Stimulated activated CD8-positive, alpha-beta memory T cell treated with anti-CD3 and anti-CD28 coated beads, Interleukin-2, amount 100 ng/mL, for 48 hours (primary cell): ENCODE measurements at regions not wholly inside any gene's neighbourhood (a gene's known extent, or its start where the extent isn't known, plus 50 kb on each side); places are given as distances from the start of the nearest gene placed in this dataset.
"Not testable (repeated sequence)": the region's sequence is repeated elsewhere in the genome, so short reads cannot be mapped to it uniquely, and the experiment has no call there.

Experiments
- DNase-seq, 2 donors: peaks; one replicate each; pipeline ENCODE4 v3.0.0-alpha.2; 2020; ENCODE audit warnings: low read depth in 2 of 2

GRCh38 chr9:26165426-26165825 is 487.2 kb upstream of the TUSC1 start:
- DNase-seq, result no peak

DNA sequence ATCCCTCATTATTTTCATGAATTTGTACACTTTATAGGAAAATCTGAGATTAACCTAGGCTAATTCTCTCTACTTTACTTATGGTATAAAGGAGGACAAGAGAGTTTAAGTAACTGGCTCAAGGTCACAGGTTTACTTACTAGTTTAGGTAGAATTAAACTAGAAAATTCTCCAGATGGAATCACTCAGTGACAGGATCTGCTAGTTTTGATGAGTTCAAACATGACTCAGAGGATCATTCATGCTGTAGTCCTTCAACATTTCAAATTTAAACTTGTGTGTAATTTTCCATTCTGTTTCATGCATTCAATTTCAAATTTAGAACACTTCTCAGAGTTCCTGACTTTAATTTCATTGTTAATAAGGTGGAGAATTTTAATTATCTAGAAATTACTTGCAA is 485.7 kb upstream of the TUSC1 start:
- DNase-seq, result no peak

DNA sequence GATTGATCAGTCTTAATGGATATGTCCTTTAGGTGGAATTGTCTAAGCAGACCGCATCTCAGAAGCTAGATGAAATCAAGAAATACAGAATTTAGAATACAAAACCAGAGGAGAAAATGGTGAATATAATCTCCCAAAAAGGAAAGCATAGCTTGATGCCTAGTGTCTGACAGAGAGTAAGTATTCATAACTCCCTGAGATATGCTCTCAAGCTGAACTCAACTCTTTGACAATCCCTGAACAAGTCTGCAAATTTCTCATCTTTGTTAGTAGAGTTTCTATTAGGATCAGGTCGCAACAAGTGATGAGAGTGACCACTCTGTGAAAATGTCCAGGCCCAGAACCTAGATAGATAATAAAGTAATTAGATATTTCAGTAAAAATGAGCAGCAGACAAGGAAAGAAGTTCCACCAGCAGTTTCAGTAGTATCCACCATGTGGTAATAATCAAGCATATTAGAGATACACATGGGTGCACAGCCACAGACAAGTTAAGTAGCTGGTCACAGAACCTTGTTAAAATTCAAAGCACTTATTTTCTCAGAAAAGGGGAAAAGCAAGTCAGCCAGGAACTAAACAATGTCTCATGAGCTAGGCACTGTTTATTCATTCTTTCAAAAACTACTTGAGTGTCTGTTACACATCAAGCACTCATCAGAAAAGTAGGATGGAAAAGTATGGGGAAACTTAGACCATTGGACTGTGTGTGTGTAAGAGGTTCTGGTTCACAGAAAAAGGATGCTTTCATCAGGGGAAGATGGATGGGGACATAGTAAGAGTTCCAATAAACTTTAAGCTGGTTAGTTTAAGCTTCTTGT is 481.5 kb upstream of the TUSC1 start:
- DNase-seq, result no peak

DNA sequence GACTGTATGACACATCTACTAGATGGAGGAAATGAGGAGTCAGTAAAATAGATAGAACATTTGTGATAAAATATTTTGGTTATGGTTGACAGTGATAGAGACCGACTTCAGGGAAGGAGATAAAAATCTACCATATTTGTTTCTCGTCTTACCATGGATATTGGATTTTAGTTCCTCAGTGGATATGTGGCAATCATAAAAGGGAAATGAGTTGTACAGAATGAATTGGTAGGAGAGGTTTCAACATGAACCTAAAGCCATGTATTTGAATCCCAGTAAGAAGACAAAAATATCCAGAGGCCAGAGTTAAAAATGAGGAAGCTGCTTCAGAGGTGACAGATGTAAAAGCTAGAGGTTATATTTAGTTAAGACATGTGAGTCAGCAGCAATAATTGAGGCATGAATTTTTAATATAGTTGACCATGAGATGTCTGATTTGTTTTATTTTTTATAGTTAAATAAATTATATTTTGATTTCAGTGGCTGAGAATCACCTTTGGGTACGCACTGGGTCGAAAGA is 480.4 kb upstream of the TUSC1 start:
- DNase-seq, result no peak

DNA sequence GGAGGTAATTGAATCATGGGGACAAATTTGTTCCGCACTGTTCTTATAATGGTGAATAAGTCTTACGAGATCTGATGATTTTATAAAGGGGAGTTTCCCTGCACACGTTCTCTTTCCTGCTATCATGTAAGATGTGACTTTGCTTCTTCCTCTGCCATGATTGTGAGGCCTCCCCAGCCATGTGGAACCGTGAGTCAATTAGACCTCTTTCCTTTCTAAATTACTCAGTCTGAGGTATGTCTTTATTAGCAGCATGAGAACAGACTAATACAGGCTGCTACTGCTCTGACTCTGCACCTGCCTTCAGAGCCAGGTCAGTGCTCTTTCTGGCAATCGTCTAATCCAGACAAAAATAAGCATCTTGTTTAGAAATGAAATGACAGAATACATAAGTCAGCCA is 479.2 kb upstream of the TUSC1 start:
- DNase-seq, result no peak

GRCh38 chr9:26152350-26152749 is 474.1 kb upstream of the TUSC1 start:
- DNase-seq, result no peak

GRCh38 chr9:26148128-26148527 is 469.9 kb upstream of the TUSC1 start:
- no peak for DNase-seq

GRCh38 chr9:26145938-26146337 is 467.7 kb upstream of the TUSC1 start:
- no peak for DNase-seq

DNA sequence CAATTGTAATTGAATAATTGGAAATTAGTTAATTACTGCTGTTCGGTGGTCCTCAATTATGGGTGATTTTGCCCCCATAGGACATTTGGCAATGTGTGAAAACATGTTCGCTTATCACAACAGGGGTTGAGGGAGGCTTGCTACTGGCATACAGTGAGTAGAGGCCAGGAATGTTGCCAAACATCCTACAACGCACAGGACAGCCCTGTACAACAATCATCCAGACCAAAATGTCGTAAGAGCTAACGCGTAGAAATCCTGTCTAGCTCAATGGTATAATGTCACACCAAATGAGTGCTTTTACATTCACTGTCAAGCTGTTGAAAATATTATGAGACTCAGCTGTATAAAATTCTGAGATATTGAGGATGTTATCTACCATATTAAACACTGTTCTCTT is 464.4 kb upstream of the TUSC1 start:
- no peak for DNase-seq

- DNase-seq, result no peak
These were observed 464.0 kb upstream of the TUSC1 start for GRCh38 chr9:26142201-26142600.

DNA sequence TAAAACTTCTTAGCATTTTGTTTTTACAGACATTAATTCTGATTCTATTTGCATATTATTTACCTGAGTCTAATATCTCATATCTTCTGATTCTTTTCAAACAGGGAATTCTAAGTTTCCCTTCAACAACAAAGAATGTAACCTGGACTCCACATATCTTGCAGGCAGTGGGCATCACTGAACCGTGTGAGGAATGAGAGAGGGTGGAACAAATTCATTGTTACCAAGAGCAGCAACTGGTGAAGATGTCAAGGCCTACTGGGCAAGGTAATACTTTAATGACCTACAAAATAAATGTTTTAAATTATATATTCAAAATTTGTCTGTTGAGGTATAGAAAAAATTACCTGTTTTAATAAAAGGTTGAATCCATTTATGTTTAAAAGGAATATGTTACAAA is 455.3 kb upstream of the TUSC1 start:
- no peak for DNase-seq

GRCh38 chr9:26132746-26133312 is 454.6 kb upstream of the TUSC1 start:
- no peak for DNase-seq

DNA sequence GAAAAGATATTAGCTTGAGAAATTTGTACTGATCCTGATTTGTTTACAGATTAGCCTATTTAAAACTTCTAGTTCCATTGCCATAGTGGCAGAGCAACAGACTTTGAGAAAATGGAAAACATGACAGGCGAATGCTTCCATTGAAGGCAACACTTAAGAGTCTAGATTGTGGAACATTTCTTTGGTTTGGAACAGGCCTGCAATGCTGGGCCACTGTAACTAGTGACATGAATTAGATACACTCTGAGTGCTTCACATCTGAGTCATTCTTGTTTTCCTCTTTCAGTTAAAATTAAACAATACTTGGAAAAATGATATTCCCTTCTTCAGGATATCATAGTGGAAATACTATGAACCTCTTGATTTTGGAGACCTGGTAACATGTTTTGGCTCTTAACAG is 453.6 kb upstream of the TUSC1 start:
- no peak for DNase-seq

- no peak for DNase-seq
These were observed 451.0 kb upstream of the TUSC1 start for GRCh38 chr9:26129217-26129616.

GRCh38 chr9:26125693-26126092 is 447.4 kb upstream of the TUSC1 start:
- DNase-seq, result no peak

DNA sequence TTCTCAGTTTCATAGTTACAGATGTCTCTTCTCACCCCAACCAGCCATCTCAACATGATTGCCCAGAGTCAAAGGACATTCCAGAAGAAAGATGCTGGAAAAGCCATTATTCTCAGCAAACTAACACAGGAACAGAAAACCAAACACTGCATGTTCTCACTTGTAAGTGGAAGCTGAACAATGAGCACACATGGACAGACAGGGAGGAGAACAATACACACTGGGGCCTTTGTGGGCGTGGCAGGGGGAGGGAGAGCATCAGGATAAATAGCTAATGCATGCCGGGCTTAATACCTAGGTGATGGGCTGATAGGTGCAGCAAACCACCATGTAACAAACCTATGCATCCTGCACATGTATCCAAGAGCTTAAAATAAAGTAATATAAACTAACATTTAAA is 437.8 kb upstream of the TUSC1 start:
- not testable (repeated sequence) for DNase-seq

- DNase-seq, result no peak
These were observed 434.5 kb upstream of the TUSC1 start for GRCh38 chr9:26112724-26113123.

DNA sequence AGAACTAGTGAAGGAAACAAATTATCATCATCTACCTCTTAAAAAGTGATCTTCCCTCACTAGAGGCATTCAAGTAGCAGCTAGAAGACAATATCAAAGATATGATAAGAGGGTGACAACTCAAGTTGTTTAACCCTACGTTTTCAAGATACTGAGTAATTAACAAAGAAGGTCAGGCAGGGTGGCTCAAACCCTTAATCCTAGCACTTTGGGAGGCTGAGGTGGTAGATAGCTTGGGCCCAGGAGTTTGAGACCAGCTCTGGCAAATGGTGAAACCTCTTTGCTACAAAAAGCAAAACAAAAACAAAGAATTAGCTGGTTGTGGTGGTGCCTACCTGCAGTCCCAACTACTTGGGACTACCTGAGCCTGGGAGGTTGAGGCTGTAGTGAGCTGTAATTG is 408.2 kb upstream of the TUSC1 start:
- DNase-seq, result no peak

- DNase-seq, result no peak
These were observed 403.6 kb upstream of the TUSC1 start for GRCh38 chr9:26081847-26082246.

DNA sequence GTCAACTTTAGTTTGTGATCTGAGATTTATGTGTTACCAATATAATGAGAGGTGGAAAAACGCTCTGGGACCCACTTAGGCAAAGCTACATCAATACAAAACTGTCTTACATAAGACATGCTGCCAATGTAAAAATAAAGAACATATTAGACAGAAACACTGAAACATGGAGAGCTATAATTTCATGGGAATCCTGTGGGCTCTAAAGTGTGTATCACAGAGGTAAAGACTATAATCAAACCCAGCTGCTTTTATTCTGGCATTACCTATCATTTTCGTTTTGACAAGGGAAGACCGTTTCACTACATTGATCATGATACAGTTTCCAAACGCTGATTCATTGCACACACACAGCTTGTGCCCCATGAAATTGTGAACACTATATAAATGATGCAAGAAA is 400.5 kb upstream of the TUSC1 start:
- DNase-seq, result no peak

GRCh38 chr9:26077860-26078259 is 399.6 kb upstream of the TUSC1 start:
- DNase-seq, result no peak

- no peak for DNase-seq
These were observed 389.4 kb upstream of the TUSC1 start for GRCh38 chr9:26067608-26068007.

- no peak for DNase-seq
These were observed 388.0 kb upstream of the TUSC1 start for GRCh38 chr9:26066237-26066636.
